HEK293 (cell line): ENCODE measurements at regions not wholly inside any gene's neighbourhood (a gene's known extent, or its start where the extent isn't known, plus 50 kb on each side); places are given as distances from the start of the nearest gene placed in this dataset.

Experiments used
- BCL11A ChIP-seq: fragments of 450-650 bp; formaldehyde crosslinking; IDR thresholded peaks from 2 replicates; pipeline ENCODE4 v1.5.1; 2016; ENCODE audit warnings: low read depth, missing biosample characterization, missing genetic modification characterization
- CTCF ChIP-seq: fragments of 450-650 bp; formaldehyde crosslinking; IDR thresholded peaks from 2 replicates; pipeline ENCODE4 v1.5.1; 2016; ENCODE audit warnings: missing biosample characterization, missing genetic modification characterization
- KLF16 ChIP-seq: fragments of 450-650 bp; formaldehyde crosslinking; IDR thresholded peaks from 2 replicates; pipeline ENCODE4 v1.5.1; 2017; ENCODE audit warnings: missing biosample characterization, missing genetic modification characterization
- SP2 ChIP-seq: fragments of 450-650 bp; formaldehyde crosslinking; IDR thresholded peaks from 2 replicates; pipeline ENCODE4 v1.5.1; 2016; ENCODE audit warnings: missing biosample characterization, missing genetic modification characterization
- TCF7L2 ChIP-seq: IDR thresholded peaks from 2 replicates; pipeline ENCODE4 v1.6.1; 2011; ENCODE audit warnings: low read depth, mild to moderate bottlenecking, inconsistent platforms, low read length, moderate library complexity, borderline replicate concordance
- YY1 ChIP-seq: fragments of 450-650 bp; formaldehyde crosslinking; IDR thresholded peaks from 2 replicates; pipeline ENCODE4 v1.5.1; 2018; ENCODE audit warnings: missing biosample characterization, missing genetic modification characterization
- ZBTB7A ChIP-seq: fragments of 450-650 bp; formaldehyde crosslinking; IDR thresholded peaks from 2 replicates; pipeline ENCODE4 v1.5.1; 2016; ENCODE audit warnings: low read depth, missing biosample characterization, missing genetic modification characterization
- ZNF114 ChIP-seq: fragments of 450-650 bp; formaldehyde crosslinking; IDR thresholded peaks from 2 replicates; pipeline ENCODE4 v1.5.0; 2017; ENCODE audit warnings: missing biosample characterization, missing genetic modification characterization
- ZNF639 ChIP-seq: fragments of 450-650 bp; formaldehyde crosslinking; IDR thresholded peaks from 2 replicates; pipeline ENCODE4 v1.5.1; 2016; ENCODE audit warnings: missing biosample characterization, missing genetic modification characterization
- ZNF645 ChIP-seq: fragments of 450-650 bp; formaldehyde crosslinking; IDR thresholded peaks from 2 replicates; pipeline ENCODE4; 2016; ENCODE audit warnings: missing biosample characterization, missing genetic modification characterization

- TF ChIP-seq ZBTB7A (tag by site-specific recombination): no peak
- TF ChIP-seq CTCF (tag by site-specific recombination): no peak
- TF ChIP-seq SP2: no peak
- TF ChIP-seq ZNF639 (tag by site-specific recombination): no peak
- TF ChIP-seq TCF7L2: no peak
- no peak for TF ChIP-seq BCL11A (tag by site-specific recombination)
- no peak for TF ChIP-seq ZNF645 (tag by site-specific recombination)
- no peak for TF ChIP-seq YY1 (tag by site-specific recombination)
- TF ChIP-seq ZNF114 (tag by site-specific recombination): no peak
- TF ChIP-seq KLF16 (tag by site-specific recombination): no peak
Observed at GRCh38 chr6:113643407-113643770, 213.8 kb upstream of the MARCKS start.
